Keratinocyte (primary cell): ENCODE measurements at regions not wholly inside any gene's neighbourhood (a gene's known extent, or its start where the extent isn't known, plus 50 kb on each side); places are given as distances from the start of the nearest gene placed in this dataset.

ENCODE experiments used
- EZH2 ChIP-seq: IDR thresholded peaks from one replicate; pipeline ENCODE4 v1.6.1; 2012; ENCODE audit warnings: inconsistent platforms, mild to moderate bottlenecking, low read length, moderate library complexity
- TF ChIP-seq, protein P1 (sequence below), 3 experiments: IDR thresholded peaks in 1 of 3; conservative IDR thresholded peaks in 1 of 3; optimal IDR thresholded peaks in 1 of 3; 2 replicates in 2 of 3; 3 replicates in 1 of 3; pipeline versions ENCODE3 to v1.5.1; 2011; ENCODE audit warnings: low read length in 3 of 3, mild to moderate bottlenecking in 3 of 3, moderate library complexity in 2 of 3, control low read depth in 1 of 3, inconsistent platforms in 1 of 3; ENCODE audit not compliant: insufficient read depth in 2 of 3; ENCODE audit errors: extremely low read depth in 1 of 3

DNA sequence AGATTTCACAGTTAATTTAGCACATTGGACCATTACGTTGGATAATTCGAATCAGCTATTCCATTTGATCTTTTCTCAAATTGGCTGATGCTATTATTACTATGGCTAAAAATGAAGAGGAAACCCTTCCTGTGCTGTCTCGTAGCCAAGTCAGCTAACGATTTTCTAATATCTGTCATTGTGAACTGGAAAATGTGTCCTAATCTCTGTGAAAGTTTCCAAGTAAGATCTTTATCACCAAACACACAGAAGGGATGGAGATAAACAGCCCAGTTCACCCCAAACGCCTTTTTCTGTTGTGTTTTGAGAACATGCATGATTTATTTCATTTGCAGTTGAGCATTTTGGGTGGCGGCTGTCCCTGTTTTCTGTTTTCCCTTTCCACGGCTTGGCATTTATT is 312.8 kb downstream of the FOXL1 start:
- TF ChIP-seq, protein P1, sequence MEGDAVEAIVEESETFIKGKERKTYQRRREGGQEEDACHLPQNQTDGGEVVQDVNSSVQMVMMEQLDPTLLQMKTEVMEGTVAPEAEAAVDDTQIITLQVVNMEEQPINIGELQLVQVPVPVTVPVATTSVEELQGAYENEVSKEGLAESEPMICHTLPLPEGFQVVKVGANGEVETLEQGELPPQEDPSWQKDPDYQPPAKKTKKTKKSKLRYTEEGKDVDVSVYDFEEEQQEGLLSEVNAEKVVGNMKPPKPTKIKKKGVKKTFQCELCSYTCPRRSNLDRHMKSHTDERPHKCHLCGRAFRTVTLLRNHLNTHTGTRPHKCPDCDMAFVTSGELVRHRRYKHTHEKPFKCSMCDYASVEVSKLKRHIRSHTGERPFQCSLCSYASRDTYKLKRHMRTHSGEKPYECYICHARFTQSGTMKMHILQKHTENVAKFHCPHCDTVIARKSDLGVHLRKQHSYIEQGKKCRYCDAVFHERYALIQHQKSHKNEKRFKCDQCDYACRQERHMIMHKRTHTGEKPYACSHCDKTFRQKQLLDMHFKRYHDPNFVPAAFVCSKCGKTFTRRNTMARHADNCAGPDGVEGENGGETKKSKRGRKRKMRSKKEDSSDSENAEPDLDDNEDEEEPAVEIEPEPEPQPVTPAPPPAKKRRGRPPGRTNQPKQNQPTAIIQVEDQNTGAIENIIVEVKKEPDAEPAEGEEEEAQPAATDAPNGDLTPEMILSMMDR (optimal IDR thresholded peaks at IDR 0.05 in 1 of 3, IDR thresholded peaks at IDR 0.05 in 1 of 3, conservative IDR thresholded peaks at IDR 0.05 in 1 of 3; ENCODE audit: extremely low read depth in 1 of 3, insufficient read depth in 2 of 3, low read length in 3 of 3) = no peak
- TF ChIP-seq EZH2 = no peak
